Testis (tissue), 2 donors: ENCODE measurements at regions not wholly inside any gene's neighbourhood (a gene's known extent, or its start where the extent isn't known, plus 50 kb on each side); places are given as distances from the start of the nearest gene placed in this dataset.
"Not testable (repeated sequence)": the region's sequence is repeated elsewhere in the genome, so short reads cannot be mapped to it uniquely, and the experiment has no call there.

Experiments
- CTCF ChIP-seq, 3 experiments: fragments of 450-650 bp in 2 of 3; fragments of 200-600 bp in 1 of 3; sonication (generic) in 1 of 3; IDR thresholded peaks; one replicate each; pipeline ENCODE4 v1.5.1; 2016 to 2019; ENCODE audit warnings: antibody characterized with exemption in 3 of 3, mild to moderate bottlenecking in 2 of 3, moderate library complexity in 1 of 3
- POLR2A ChIP-seq: fragments of 450-650 bp; IDR thresholded peaks from one replicate; pipeline ENCODE4 v1.6.1; 2017; ENCODE audit warnings: antibody characterized with exemption, mild to moderate bottlenecking, moderate library complexity

DNA sequence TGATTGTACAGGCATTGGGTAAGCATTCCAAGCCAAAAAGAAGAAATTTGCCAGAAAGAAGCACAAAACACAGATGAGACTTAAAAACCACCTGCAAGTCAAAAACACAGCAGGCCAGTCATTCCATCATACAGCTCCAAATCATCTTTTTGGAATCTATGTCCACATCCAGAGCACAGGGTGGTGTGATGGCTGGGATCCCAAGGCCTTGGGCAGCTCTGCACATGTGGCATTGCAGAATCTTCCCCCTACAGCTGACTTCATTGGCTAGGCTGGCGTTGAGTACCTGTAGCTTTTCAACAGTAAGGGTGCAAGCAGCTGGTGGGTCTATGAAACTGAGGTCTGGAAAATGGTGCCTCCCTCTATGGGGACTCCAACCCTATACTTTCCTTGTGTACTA, 236.7 kb downstream of the CWH43 start:
- TF ChIP-seq POLR2A; CTCF (IDR thresholded peaks at IDR 0.05): not testable (repeated sequence)
